Heart left ventricle (tissue), 16 donors: ENCODE measurements at regions not wholly inside any gene's neighbourhood (a gene's known extent, or its start where the extent isn't known, plus 50 kb on each side); places are given as distances from the start of the nearest gene placed in this dataset.

Experiments used
- ATAC-seq, 4 donors: fragments of 200-7000 bp; cut with Tn5 transposase; one replicate each; pipeline ENCODE4 v1.9.1; 2020 to 2022; ENCODE audit warnings: moderate library complexity in 4 of 4, mild to moderate bottlenecking in 3 of 4, moderate number of reproducible peaks in 1 of 4
- DNase-seq, 5 donors: peaks; one replicate each; pipeline ENCODE4 v3.0.0-alpha.2; 2020
- H3K27ac ChIP-seq, 12 donors: fragments of 200-600 bp; sonication (generic) in 4 of 12; one replicate each; pipeline versions ENCODE4 v1.5.0 to v1.8.0; 2016 to 2022; ENCODE audit warnings: mild to moderate bottlenecking in 2 of 12
- H3K27me3 ChIP-seq, 9 donors: fragments of 200-600 bp; sonication (generic) in 2 of 9; one replicate each; pipeline versions ENCODE4 v1.5.1 to v1.8.0; 2016 to 2022; ENCODE audit warnings: mild to moderate bottlenecking in 3 of 9
- H3K36me3 ChIP-seq, 9 donors: fragments of 200-600 bp; sonication (generic) in 2 of 9; one replicate each; pipeline versions ENCODE4 v1.5.0 to v1.8.0; 2018 to 2022; ENCODE audit warnings: mild to moderate bottlenecking in 2 of 9
- H3K4me1 ChIP-seq, 12 donors: fragments of 200-600 bp; sonication (generic) in 4 of 12; one replicate each; pipeline versions ENCODE4 v1.5.0 to v1.8.0; 2016 to 2022; ENCODE audit warnings: mild to moderate bottlenecking in 3 of 12
- H3K4me3 ChIP-seq, 12 donors: fragments of 200-600 bp; sonication (generic) in 4 of 12; one replicate each; pipeline versions ENCODE4 v1.5.0 to v1.8.0; 2017 to 2022; ENCODE audit warnings: mild to moderate bottlenecking in 9 of 12, moderate library complexity in 4 of 12
- H3K9me3 ChIP-seq, 12 donors: fragments of 200-600 bp; sonication (generic) in 4 of 12; one replicate each; pipeline versions ENCODE4 v1.5.0 to v1.8.0; 2016 to 2022; ENCODE audit warnings: mild to moderate bottlenecking in 1 of 12
- CTCF ChIP-seq, 12 donors: fragments of 200-600 bp; sonication (generic) in 4 of 12; IDR thresholded peaks; one replicate each; pipeline versions ENCODE4 v1.5.0 to v1.8.0; 2018 to 2022; ENCODE audit warnings: antibody characterized with exemption in 12 of 12, mild to moderate bottlenecking in 5 of 12
- POLR2A ChIP-seq, 2 donors: fragments of 450-650 bp; IDR thresholded peaks; one replicate each; pipeline ENCODE4 v1.6.1; 2017; ENCODE audit warnings: antibody characterized with exemption in 2 of 2, mild to moderate bottlenecking in 2 of 2, moderate library complexity in 2 of 2
- WGBS, 4 donors: extraction: QIAGEN DNeasy Blood & Tissue Kit in 2 of 4; methylation state at CpG; one replicate each; pipeline versions ENCODE4 v1.1.5 to v1.1.7; 2013 to 2018; 5-methylcytosine and 5-hydroxymethylcytosine counted together
- intact Hi-C, 10 donors: fragments of 100-400 bp; cut with DNase I; formaldehyde crosslinking; loops; one replicate each; pipeline versions ENCODE4 v1.11.1 to v1.14.2; 2022
- donor health status: ischemic (EF 13 %, LVEDD 7.1; RV severe dilation, severe dysfunction).
- donor health status: healthy with polysubstance abuse.
- donor health status: DM: no; HTN: yes; CAD: no.
- donor health status: DM: no; HTN: no; CAD: no.
- donor health status: ischemic (EF 25% LVEDD 6.9; RV normal size, moderate dysfunction).
- donor health status: ischemic (EF 25% LVEDD 5.7; RV mildly dilated, moderate dysfunction).
- donor health status: healthy.
- donor health status: DM: yes; HTN: yes; CAD: no.
- donor health status: ischemic (EF 35%, LVEDD 5.7; RV mildly dilated, moderate dysfunction).
- donor health status: nonischemic (EF 11% LVEDD 7.7; RV severe dilation, severe dysfunction).
- donor health status: DM: yes; HTN: yes; CAD: no.
- donor health status: PGD.
- donor health status: ischemic (EF 29% LVEDD 5.4; RV normal size, mild dysfunction).
- donor health status: nonischemic (EF 23%, LVEDD 6.1; RV moderate dilation, normal function).

- Histone ChIP-seq H3K4me1 (no peaks in the 10 kb centered on the region), H3K9me3 (no peaks in the 10 kb centered on the region), H3K27me3 (no peaks in the 10 kb centered on the region), H3K4me3 (no peak overlapping the region), H3K27ac (no peak overlapping the region), H3K36me3 (no peaks in the 10 kb centered on the region)
- intact Hi-C loops, result no loop called here
- WGBS, 4 donors, result 50 to 67% (median 52%) methylated on average over 1 of the region's 1 CpG
- TF ChIP-seq POLR2A (IDR thresholded peaks at IDR 0.05) (no peak), CTCF (IDR thresholded peaks at IDR 0.05) (no peak)
- DNase-seq (no peak), ATAC-seq (no peak)
These were observed 95.5 kb upstream of the SYT4 start for GRCh38 chr18:43372773-43373172.

GRCh38 chr18:43380104-43380672, 102.9 kb upstream of the SYT4 start:
- no peaks in the 10 kb centered on the region for H3K27me3 ChIP-seq
- no peak overlapping the region for H3K27ac ChIP-seq
- 61 to 71% (median 67%) methylated on average over 4 of the region's 4 CpGs for WGBS, 4 donors
- no peak for TF ChIP-seq POLR2A (IDR thresholded peaks at IDR 0.05)
- no peak for TF ChIP-seq CTCF (IDR thresholded peaks at IDR 0.05)
- no peaks in the 10 kb centered on the region for H3K36me3 ChIP-seq
- H3K4me1 ChIP-seq, result no peaks in the 10 kb centered on the region
- no peaks in the 10 kb centered on the region for H3K9me3 ChIP-seq
- no peak overlapping the region for H3K4me3 ChIP-seq
- ATAC-seq (no peak), DNase-seq (no peak)
- intact Hi-C loops, result no loop called here

- ATAC-seq (no peak), DNase-seq (no peak)
- TF ChIP-seq POLR2A (IDR thresholded peaks at IDR 0.05) (no peak), CTCF (IDR thresholded peaks at IDR 0.05) (no peak)
- Histone ChIP-seq H3K9me3 (no peaks in the 10 kb centered on the region), H3K4me3 (no peak overlapping the region), H3K36me3 (no peaks in the 10 kb centered on the region), H3K27me3 (no peaks in the 10 kb centered on the region), H3K4me1 (no peaks in the 10 kb centered on the region), H3K27ac (no peak overlapping the region)
- intact Hi-C loops, result no loop called here
- WGBS, 4 donors, result 73 to 77% (median 75%) methylated on average over 4 of the region's 4 CpGs
These were observed 105.5 kb upstream of the SYT4 start for GRCh38 chr18:43382641-43383403.

GRCh38 chr18:43389163-43389562, 111.9 kb upstream of the SYT4 start:
- intact Hi-C loops, result no loop called here
- ATAC-seq, result no peak
- peak overlapping the region in 2 of 12 donors; percentile 11 to 13 for H3K4me3 ChIP-seq

More at GRCh38 chr18:43389163-43389562, 111.9 kb upstream of the SYT4 start:
- TF ChIP-seq POLR2A (IDR thresholded peaks at IDR 0.05) (no peak), CTCF (IDR thresholded peaks at IDR 0.05) (no peak)
- no peaks in the 10 kb centered on the region for H3K36me3 ChIP-seq
- no peak overlapping the region for H3K27ac ChIP-seq
- no peak for DNase-seq
- whole genome bisulfite sequencing, 4 donors, result 45 to 50% (median 47%) methylated on average over 2 of the region's 2 CpGs
- H3K27me3 ChIP-seq, result peaks cover 0 to 3% (median 0%) of the 10 kb centered on the region in 9 donors
- H3K9me3 ChIP-seq, result no peaks in the 10 kb centered on the region
- H3K4me1 ChIP-seq, result no peaks in the 10 kb centered on the region
